GM18505 (cell line): ENCODE measurements at regions not wholly inside any gene's neighbourhood (a gene's known extent, or its start where the extent isn't known, plus 50 kb on each side); places are given as distances from the start of the nearest gene placed in this dataset.

ENCODE experiments used
- ATAC-seq: cut with Tn5 transposase; IDR thresholded peaks from one replicate; pipeline ENCODE4 v1.9.1; 2021; ENCODE audit not compliant: unreplicated experiment
- POLR2A ChIP-seq: IDR thresholded peaks from 4 replicates; pipeline ENCODE4 v1.6.1; 2011; ENCODE audit warnings: borderline replicate concordance; ENCODE audit not compliant: insufficient read depth, insufficient read length; ENCODE audit errors: extremely low read depth

DNA sequence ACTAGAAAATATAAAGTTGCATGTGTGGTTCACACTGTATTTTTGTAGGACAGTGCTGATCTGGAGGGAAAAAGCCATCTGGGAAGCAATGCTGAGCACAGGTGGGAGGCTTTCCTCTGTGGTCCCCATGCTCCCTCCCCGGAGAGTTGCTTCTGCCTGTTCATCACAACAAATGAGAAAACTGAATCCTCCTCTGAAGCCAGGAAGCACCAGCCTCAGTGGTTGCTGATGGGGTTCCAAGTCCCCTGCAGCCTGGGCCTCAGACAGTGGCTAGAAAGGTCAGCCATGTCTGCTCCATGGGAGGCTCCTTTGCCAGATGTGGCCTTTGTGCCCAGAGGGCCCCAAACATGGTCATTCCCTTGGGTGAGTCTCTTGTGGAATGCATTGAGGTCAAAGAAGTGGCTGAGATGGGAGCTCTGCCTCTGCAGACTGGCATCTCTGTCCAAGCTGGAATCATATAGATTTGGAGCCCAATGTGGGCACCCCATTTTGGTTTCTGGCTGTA is 77.6 kb downstream of the C5orf15 start:
- no peak for ATAC-seq
- no peak for TF ChIP-seq POLR2A

DNA sequence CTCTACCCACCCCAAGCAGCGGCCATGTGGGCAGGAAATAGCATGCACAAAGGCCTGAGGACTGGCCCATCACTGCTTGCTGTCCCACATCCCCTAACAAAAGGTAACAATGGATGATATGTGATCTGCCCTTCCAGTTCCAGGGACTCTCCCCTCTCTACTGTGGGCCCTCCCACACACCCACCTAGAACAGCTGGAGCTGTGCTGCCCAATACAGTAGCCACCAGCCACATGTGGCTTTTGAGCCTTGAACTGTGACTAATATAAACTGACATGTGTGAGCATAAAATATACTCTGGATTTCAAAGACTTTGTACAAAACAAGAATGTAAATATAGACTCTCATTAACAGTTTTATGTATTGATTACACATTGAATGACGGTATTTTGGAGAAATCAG is 78.1 kb downstream of the C5orf15 start:
- no peak for TF ChIP-seq POLR2A

DNA sequence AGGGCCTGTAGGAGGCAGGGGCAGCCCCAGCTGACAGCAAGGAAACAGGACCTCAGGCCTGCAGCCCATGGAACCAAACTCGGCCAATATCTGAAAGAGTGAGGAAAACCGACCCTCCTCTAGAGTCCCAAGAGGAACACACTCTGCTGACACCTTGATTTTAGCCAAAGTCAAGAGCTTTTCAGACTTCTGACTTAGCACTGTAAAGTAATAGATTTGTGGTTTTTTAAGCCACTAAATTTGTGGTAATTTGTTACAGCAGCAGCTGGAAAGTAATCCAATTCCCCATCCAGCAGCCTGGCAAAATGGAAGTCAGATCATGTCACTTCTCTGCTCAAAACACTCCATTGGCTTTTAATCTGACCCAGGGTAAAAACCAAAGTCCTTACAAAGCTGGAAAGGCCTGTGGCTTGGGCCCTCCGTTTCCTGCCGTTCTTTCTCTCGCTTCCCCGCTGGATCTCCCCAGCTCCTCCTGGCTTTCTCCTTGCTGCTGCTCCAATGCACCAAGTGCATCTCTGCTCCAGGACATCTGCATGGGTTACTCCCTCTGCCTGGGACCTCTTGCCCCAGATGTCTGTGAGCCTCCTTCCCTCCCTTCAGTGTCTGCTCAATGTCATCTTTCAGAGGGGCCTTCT is 79.0 kb downstream of the C5orf15 start:
- TF ChIP-seq POLR2A, result no peak
- no peak for ATAC-seq

More for the DNA sequence above, 78.1 kb downstream of the C5orf15 start:
- no peak for ATAC-seq

DNA sequence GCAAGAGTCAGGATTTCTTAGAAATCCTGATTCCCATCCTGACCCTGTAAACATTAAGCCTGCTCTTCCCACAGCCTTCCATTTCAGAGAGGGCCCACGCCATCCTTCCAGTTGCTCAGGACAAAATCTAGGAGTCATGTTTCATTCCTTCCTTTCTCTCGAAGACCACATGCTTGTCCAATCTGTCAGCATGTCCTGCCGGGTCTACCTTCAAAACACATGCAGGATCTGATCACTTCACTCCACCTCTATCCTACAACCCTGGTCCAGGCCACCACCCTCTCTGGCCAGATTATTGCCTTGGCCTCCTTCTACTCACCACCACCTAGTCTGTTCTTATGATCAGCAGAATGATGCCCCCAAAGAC is 79.8 kb downstream of the C5orf15 start:
- ATAC-seq, result no peak
- TF ChIP-seq POLR2A, result no peak

DNA sequence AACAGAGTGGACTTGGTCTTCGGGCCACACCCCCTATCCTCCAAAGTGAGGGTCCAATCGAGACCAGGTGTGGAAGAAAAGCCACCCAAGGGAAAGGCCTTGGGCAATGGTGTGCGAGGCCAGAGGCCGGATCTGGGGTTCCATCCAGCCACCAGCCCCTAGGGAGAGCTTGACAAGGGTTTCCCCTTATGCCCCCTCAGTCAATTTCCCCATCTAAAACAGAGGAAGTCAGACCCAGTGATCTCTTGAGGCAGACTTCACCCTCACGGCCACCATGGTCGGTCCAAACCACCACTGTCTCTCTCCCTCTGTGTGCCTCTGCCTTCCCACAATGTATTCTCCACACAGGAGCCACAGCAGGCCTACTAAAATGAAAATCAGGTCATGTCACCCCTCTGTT is 82.9 kb downstream of the C5orf15 start:
- no peak for ATAC-seq
- no peak for TF ChIP-seq POLR2A

DNA sequence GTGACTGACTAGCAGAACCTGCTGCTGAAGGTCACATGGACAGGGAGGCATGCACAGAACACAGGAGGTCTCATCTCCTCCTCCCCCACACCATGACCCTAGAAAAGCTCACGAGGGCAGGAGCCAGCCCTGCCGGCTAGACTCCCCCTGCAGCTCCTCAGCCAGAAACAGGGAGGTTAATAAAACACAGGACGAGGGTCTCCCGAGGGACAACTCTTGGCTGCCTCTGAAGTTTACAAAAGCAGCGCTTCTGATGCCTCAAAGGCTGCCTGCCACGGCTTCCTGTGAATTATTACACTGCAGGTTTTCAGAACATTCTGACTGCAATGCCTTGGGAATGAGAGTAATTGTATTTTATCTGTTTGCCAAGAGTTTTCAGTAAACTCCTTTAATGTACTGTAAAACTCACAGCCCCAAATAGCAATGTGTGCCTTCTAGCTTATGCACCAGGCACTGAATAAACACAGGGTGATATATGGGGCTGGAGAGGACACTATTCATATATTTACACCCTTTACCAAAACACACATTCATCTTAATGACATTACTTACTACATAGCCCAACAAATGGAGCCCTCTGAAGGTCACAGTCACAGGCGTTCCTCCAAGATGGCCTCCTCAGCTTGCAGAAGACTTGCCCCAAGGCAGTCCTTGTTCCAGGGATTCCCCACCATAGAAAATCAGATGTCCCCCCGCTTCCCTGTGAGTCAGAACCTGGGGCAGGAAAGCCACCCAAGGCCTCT is 83.7 kb downstream of the C5orf15 start:
- no peak for ATAC-seq
- no peak for TF ChIP-seq POLR2A

DNA sequence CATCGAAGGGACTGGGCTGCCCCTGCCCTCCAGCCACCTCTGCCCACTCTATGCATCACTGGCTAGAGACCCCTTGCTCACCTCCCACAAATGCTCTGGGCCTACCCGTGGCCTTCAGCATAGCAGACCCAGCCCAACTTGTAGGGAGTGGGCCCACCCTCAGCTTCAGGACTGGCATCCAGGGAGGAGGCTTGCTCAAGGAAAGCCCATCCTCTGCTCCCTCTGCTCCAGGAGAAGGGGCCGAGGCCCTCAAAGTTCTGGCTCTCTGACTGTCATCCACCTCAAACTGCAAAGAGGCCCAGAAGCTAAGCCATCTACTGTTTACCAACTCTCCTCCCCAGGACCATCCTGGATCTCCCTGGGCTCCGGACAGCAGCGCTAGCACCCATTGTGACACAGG is 84.5 kb downstream of the C5orf15 start:
- TF ChIP-seq POLR2A, result no peak

DNA sequence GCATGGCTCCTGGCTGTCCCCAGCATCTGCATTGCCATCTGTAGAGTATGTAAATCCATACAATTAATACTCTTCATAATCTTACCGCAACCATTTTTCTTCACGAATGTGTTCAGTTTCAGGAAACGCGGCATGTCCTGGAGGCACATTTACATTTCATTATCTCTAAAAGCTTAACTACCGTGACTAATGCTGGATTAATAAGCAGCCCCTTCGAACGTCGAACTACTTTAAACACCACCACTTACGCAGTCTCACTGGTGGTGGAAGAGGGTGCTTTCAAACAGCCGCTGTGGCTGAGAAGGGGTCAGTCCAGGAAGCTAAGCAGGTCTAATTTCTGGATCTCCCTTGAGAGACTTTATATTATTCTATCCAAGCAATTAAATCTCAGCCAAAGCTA is 85.6 kb downstream of the C5orf15 start:
- TF ChIP-seq POLR2A, result no peak
- ATAC-seq, result no peak

More for the DNA sequence above, 84.5 kb downstream of the C5orf15 start:
- no peak for ATAC-seq

DNA sequence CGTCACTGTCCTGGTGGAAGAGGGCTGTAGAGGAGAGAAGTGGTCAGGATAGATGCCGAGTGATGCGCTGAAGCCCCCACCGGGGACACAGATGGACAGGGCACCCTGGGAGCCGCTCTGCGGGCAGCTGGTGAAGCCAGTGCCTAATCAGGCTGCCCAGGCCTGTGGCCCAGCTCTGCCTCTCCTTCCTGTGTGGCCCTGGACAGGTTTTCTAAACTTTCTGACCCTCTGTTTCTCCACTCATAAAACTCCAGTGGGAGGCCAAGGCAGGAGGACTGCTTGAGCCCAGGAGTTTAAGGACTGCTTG is 86.1 kb downstream of the C5orf15 start:
- no peak for TF ChIP-seq POLR2A
- ATAC-seq, result no peak

DNA sequence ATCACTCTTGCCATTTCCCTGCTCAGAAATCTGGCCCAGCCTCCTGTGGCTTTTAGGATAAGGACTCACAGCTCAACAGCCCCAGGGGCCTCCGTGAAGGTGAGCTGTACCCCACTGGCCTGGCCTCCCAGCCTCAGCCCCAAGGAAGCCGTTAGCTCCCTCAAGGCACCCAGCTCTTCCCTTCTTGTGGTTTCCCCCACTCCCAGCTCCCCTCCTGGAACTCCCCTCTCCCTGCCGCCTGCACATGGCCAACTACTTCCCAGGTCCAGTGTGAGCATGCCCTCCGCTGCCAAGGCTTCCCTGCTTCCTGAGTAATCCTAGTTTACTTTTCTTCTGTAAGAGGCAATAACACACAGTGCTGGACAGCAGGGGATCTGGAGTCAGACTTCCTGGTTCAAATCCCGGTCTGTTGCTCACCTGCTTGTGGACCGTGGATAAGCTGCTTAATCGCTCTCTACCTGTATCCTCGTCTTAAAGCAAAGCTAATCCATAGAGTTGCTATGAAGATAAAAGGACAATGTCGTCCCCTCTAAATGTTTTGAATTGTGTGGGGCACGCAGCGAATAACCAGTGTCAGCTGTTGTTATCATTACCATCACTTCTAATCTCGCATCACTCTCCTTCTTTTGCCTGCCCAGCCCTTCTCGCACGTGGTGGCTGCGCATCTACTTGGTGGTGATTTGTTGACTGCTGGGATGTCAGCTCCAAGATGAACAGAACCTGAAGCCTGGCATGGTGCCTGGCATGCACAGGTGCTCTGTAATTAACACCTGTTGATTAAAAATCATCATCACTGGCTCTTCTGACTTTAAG is 86.6 kb downstream of the C5orf15 start:
- no peak for TF ChIP-seq POLR2A
- ATAC-seq, result no peak

DNA sequence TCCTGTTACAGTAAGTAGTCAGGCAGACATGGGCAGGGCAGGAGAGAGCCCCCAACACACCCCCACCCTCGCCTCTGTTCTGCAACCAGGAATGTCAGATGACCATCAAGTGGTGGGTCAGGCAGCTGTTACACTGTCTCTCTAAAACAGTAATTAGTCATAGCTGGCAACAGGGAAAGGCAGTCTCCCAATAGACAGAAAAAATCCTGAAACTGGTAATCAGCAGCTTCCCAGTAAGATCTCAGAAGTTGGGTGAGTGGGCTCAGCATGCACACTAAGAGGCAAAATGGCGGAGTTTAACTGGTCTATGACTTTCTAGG is 90.2 kb downstream of the C5orf15 start:
- TF ChIP-seq POLR2A, result no peak
- ATAC-seq, result no peak

DNA sequence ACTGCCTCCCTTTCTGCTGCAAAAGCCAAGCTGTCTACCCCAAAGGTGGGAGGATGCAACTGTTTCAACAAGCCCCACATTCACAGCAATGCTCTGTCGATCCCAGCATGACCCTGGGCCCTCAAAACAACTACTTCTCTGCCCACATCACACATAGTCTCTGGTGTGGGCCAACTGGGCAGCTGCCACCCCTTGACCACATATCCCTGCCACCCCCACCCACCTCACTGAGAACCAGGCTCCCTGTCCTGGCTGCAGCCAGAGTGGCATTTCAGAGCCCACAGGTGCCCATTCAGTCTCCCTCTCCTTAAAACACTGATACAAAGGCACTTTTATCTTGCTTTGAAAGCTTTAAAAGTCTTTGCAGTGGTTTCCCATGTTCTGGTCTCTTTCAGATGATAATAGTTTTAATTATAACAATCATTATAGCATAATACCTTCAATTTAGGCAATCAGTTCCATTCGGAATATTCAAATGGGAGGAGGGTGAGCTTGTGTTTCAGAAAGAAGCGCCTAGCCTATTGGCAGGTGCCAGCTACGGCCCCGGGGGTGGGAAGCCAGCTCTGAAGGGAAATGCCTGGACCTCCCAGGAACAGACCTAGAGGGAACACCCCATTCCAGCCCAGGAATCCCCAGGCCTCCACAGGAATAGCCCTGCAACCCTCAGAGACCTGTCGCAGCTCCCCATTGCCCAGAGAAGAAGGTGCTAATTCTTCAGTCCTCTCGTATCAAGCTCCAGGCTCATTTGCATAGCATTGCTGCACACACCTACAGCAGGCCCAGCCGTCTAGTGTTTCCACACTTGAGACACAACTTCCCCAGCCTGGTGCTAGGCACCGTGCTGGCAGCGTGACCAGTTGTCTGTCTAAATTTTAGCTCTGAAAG is 90.8 kb downstream of the C5orf15 start:
- ATAC-seq, result no peak
- TF ChIP-seq POLR2A, result no peak

DNA sequence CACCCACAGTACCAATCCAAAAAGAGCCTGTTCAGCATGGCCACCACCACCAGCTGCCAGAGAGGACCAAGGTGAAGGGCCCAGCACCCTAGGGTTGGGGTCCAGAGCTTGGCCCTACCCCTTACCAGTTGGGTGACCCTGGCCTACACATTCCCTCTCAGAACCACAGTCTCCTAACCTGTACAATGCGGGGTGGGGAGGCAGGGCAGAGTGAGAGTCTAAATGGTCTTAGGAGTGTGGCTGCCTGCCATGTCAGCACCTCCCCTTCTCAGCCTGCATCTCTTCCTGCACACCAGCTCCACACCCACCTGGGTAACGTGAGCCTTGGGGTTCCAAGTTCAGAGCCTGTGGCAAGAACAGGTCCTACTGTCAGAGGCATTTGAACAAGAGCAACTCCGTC is 92.2 kb downstream of the C5orf15 start:
- TF ChIP-seq POLR2A, result no peak

DNA sequence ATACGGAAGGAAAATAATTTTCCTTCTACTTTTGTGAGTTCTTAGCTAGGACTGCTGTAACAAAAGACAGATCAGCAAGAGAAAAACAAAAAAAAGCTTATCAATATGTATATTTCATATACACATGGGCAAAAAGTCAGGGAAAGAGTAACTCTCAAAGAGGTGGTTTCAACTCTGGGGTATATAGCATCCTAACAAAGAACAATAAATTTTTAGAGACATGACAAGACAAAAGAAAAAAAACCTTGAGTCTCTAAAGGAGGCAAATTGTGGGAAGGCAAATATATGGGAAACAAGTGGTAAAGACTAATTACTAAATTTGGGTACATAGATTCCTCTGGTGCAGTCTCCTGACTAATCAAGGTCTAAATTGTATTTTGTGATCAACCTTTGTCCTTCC is 93.2 kb downstream of the C5orf15 start:
- ATAC-seq, result no peak

More for the DNA sequence above, 92.2 kb downstream of the C5orf15 start:
- no peak for ATAC-seq

DNA sequence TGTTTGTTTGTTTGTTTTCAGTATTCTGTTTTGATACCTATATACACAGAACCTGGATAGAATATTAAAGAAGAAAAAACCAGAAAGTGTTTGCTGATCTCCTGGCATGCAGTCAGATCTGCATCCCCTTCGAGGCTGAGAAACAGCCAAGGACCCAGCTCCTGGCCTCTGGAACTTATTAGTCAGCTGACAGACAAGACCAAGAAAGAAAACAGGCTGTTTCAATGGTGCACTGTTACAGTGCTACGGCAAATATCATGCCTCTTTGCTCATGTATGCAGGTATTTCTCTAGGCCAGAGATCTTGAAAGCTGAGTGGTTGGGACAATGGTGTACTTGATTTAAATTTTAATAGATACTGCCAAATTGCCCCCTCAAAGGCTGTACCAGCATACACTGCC is 95.0 kb downstream of the C5orf15 start:
- ATAC-seq, result no peak

More for the DNA sequence above, 93.2 kb downstream of the C5orf15 start:
- no peak for TF ChIP-seq POLR2A

More for the DNA sequence above, 95.0 kb downstream of the C5orf15 start:
- no peak for TF ChIP-seq POLR2A
